Choroid plexus epithelial cell (primary cell): ENCODE measurements at regions not wholly inside any gene's neighbourhood (a gene's known extent, or its start where the extent isn't known, plus 50 kb on each side); places are given as distances from the start of the nearest gene placed in this dataset.
A peak's percentile ranks its signal among the peaks of the same experiment; 100 is the strongest.

Source experiments
- DNase-seq: peaks from one replicate; pipeline ENCODE4 v3.0.0-alpha.2; 2010; ENCODE audit warnings: low read depth
- H3K4me3 ChIP-seq: 2 replicates; pipeline ENCODE4 v1.5.1; 2011; ENCODE audit warnings: low read depth, mild to moderate bottlenecking, control low read depth, low read length, moderate library complexity
- CTCF ChIP-seq: conservative IDR thresholded peaks from 2 replicates; pipeline ENCODE4 v1.5.1; 2011; ENCODE audit warnings: low read depth, mild to moderate bottlenecking, control low read depth, inconsistent platforms, low read length, moderate library complexity

DNA sequence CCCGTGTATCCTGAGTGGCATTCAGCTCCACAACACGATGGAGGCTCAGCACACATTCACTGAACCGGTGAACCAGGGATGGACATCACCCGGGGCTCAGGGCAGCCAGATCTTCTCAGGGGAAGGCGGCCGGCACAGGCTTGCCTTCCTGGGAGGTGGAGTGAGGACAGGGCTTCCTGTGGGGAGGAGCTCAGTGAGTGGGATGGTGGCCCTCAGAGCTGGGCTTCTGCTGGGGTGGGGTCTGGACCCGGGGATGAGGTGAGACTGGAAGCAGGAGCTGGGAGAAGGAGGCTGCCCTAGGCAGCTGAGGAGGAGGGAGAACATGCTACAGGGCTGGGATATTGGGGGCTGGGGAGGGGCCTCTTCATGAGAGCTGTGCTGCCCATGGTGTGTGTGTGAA, 58.5 kb upstream of the PRR23E start:
- TF ChIP-seq CTCF = no peak
- H3K4me3 ChIP-seq = no peak overlapping the region
- no peak for DNase-seq

- DNase-seq = peak; percentile 1
- TF ChIP-seq CTCF = no peak
Measured at GRCh38 chr3:127134887-127135240, 58.1 kb upstream of the PRR23E start.

GRCh38 chr3:127135241-127136023, 57.5 kb upstream of the PRR23E start:
- peak overlapping the region; percentile 7 for H3K4me3 ChIP-seq
- no peak for TF ChIP-seq CTCF
- DNase-seq = peak; percentile 22

More at GRCh38 chr3:127134887-127135240, 58.1 kb upstream of the PRR23E start:
- H3K4me3 ChIP-seq = no peak overlapping the region

- no peak for DNase-seq
- no peak overlapping the region for H3K4me3 ChIP-seq
- no peak for TF ChIP-seq CTCF
Measured at GRCh38 chr3:127136024-127136600, 56.8 kb upstream of the PRR23E start.

GRCh38 chr3:127136706-127137105, 56.2 kb upstream of the PRR23E start:
- DNase-seq = no peak
- H3K4me3 ChIP-seq = no peak overlapping the region
- no peak for TF ChIP-seq CTCF

DNA sequence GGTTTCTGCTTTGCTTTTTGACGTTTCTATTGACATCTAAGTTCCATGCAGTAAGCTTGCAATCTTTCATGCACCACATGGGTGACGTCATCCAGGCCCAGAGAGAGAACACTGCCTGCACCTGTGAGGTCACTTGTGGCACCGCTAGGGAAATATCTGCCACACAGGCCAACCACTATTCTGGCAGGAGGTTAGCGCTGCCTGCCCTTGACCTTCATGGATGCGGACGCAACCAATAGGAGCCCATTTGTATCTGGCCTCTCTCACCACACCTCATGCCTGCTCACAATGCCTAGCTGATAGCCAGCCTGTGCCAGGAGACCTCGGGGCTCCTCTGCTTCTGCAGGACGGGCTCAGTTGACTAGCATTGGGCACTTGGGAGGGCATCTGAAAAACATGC, 55.8 kb upstream of the PRR23E start:
- TF ChIP-seq CTCF = no peak
- DNase-seq = no peak
- H3K4me3 ChIP-seq = no peak overlapping the region
